ENCODE measurements at regions not wholly inside any gene's neighbourhood (a gene's known extent, or its start where the extent isn't known, plus 50 kb on each side); places are given as distances from the start of the nearest gene placed in this dataset.

DNA sequence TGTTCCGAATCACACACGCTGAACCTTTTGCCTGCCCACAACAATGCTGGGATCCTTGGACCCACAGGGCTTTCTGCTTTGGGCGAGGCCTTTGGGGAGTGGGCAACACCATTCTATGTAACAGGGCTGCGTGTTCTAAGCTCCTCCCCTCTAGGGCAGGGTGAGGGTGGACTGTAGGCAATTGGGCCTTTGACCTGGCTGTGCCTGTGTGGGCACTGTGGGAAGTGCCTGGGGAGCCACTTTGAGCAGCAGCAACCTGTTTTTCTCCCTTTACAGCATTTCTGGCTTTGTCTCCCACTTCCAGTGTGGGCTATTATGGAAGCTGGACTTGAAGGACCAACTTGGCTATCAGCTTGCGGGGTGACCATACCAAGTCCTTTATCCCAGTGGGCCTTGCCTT is 128.9 kb upstream of the WSCD1 start:
- no peak overlapping the region for H3K4me2 ChIP-seq (ENCODE audit: low read depth, low read length)
- no peak overlapping the region for H3K18ac ChIP-seq (ENCODE audit: low read depth, low read length)
- no peak overlapping the region for H4K8ac ChIP-seq (ENCODE audit: low read depth in 2 of 2, low read length in 2 of 2)
- no peak overlapping the region for H3K9ac ChIP-seq (ENCODE audit: low read depth, low read length)
- TF ChIP-seq, protein P1, sequence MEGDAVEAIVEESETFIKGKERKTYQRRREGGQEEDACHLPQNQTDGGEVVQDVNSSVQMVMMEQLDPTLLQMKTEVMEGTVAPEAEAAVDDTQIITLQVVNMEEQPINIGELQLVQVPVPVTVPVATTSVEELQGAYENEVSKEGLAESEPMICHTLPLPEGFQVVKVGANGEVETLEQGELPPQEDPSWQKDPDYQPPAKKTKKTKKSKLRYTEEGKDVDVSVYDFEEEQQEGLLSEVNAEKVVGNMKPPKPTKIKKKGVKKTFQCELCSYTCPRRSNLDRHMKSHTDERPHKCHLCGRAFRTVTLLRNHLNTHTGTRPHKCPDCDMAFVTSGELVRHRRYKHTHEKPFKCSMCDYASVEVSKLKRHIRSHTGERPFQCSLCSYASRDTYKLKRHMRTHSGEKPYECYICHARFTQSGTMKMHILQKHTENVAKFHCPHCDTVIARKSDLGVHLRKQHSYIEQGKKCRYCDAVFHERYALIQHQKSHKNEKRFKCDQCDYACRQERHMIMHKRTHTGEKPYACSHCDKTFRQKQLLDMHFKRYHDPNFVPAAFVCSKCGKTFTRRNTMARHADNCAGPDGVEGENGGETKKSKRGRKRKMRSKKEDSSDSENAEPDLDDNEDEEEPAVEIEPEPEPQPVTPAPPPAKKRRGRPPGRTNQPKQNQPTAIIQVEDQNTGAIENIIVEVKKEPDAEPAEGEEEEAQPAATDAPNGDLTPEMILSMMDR (conservative IDR thresholded peaks at IDR 0.05; ENCODE audit: low read depth, low read length) = no peak
- TF ChIP-seq ELK1 (IDR thresholded peaks at IDR 0.05; ENCODE audit: borderline replicate concordance, low read depth, low read length) = no peak
- H2BK5ac ChIP-seq (ENCODE audit: low read depth, low read length, poor library complexity, severe bottlenecking) = no peak overlapping the region
- H3K4me3 ChIP-seq (ENCODE audit: insufficient read depth, low read depth, low read length) = no peak overlapping the region
- H3K4ac ChIP-seq (ENCODE audit: low read depth, low read length) = no peak overlapping the region
- dilution Hi-C loops (cut with HindIII; ENCODE audit: low sequenced_read_pairs, unreplicated experiment) (no loop called here), intact Hi-C loops (cut with micrococcal nuclease) (no loop called here), in situ Hi-C loops (cut with MboI; ENCODE audit: low sequenced_read_pairs) (no loop called here)
- no peaks in the 10 kb centered on the region for H3K36me3 ChIP-seq (ENCODE audit: control insufficient read depth, insufficient read depth, low read length)
- no peak overlapping the region for H3K14ac ChIP-seq (replicated peaks; ENCODE audit: low read depth, low read length)
- POLR2A ChIA-PET (ENCODE audit: unreplicated experiment) = no interaction called here
- CTCF ChIA-PET = no interaction called here
- H3K79me1 ChIP-seq (ENCODE audit: low read depth in 1 of 2, low read length in 2 of 2) = no peaks in the 10 kb centered on the region
- no peak overlapping the region for H2AFZ ChIP-seq (replicated peaks; ENCODE audit: low read length, poor library complexity)
- H3K27ac ChIP-seq (ENCODE audit: insufficient read depth, low read length) = no peak overlapping the region
- H2BK120ac ChIP-seq (ENCODE audit: low read depth, low read length) = no peak overlapping the region
- H3K56ac ChIP-seq (ENCODE audit: extremely low read depth, insufficient read depth, low read length) = no peak overlapping the region
- H4K5ac ChIP-seq (ENCODE audit: low read depth, low read length) = no peak overlapping the region
- no peak overlapping the region for H2AK9ac ChIP-seq (replicated peaks; ENCODE audit: low read depth, low read length, poor library complexity)
- no peak overlapping the region for H2BK15ac ChIP-seq (ENCODE audit: low read depth, low read length)
- no peak for ATAC-seq (ENCODE audit: low read depth)
- H4K20me1 ChIP-seq (ENCODE audit: insufficient read depth, low read length) = no peaks in the 10 kb centered on the region
- peaks cover 3% of the 10 kb centered on the region; the same call in 1 of the 2 replicates for H3K9me3 ChIP-seq (ENCODE audit: control insufficient read depth, insufficient read depth, low read length)
- WGBS, 2 experiments (ENCODE audit: extremely low coverage in 2 of 2, insufficient read length in 1 of 2) = 80% methylated on average over 2 of the region's 5 CpGs; no CpG with 5 or more reads in 1 of the 2 experiments
- H2AK5ac ChIP-seq (ENCODE audit: low read depth, low read length) = no peak overlapping the region
- no peak for DNase-seq
- H4K91ac ChIP-seq (ENCODE audit: insufficient read depth, low read depth, low read length) = no peak overlapping the region
- no peaks in the 10 kb centered on the region for H3K9me1 ChIP-seq (ENCODE audit: insufficient read depth, low read length)
- H3K4me1 ChIP-seq (ENCODE audit: control insufficient read depth, insufficient read depth, low read length) = no peaks in the 10 kb centered on the region
- H3K23ac ChIP-seq (ENCODE audit: low read depth, low read length) = no peak overlapping the region
- no peaks in the 10 kb centered on the region; the same call in 1 of the 2 replicates for H3K27me3 ChIP-seq (ENCODE audit: control insufficient read depth, insufficient read depth, low read length)
- BruUV-seq (replicated peaks) = no TSS peak
- no peak overlapping the region for H2BK20ac ChIP-seq (ENCODE audit: low read depth, low read length)
